ENCODE measurements at regions not wholly inside any gene's neighbourhood (a gene's known extent, or its start where the extent isn't known, plus 50 kb on each side); places are given as distances from the start of the nearest gene placed in this dataset.

DNA sequence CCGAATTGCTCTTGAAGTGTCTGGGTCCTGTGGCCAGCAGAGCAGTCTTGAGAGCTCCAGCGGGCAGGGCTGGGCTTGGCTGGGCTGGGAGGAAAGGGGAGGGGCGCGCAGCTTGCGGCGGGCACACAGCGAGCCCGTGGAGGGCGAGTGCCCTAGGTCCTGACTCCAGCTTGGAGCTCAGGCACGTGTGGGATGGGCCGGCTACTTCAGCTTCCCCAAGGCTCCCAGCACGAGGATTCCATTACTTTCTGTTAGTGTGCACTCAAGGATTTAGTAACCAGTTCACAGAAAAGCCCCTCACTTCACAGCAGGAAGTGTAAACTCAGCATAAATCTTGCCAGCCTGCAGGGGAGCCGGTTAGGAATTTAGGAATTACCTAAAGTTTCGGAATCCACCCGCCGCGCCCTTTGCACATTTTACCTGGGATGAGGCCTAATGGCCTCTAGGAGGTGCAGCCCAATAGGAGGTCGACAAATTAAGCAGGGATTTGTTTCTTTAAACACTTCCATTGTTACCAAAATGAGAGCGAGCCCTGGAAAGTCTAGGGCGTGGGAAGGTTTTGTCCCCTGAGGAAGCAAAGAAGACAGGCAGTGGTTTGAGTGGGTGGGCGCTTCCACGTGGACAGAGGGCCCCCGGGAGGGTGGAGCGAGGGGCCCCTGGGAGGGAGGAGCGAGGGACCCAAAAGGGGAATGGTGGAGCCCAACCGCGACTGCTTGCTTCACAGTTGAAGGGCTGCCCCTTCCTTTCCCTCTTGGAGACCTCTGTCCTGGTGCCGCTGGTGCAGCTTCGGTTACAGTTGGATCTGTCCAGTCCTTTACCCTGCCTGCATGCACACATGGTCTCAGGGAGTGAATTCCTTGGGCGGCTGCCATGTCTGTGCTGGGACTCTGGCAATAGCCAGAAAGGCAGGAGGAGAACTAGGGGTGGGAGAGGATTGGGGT is 93.3 kb downstream of the CTAGE1 start:
- H3K4me3 ChIP-seq: no peak overlapping the region

GRCh38 chr18:22322243-22322691 is 95.4 kb downstream of the CTAGE1 start:
- TF ChIP-seq CTCF (IDR thresholded peaks at IDR 0.05) (no peak), POLR2A (IDR thresholded peaks at IDR 0.05) (no peak), POLR2AphosphoS5 (IDR thresholded peaks at IDR 0.05) (no peak)
- H3K27ac ChIP-seq: no peak overlapping the region

More for the DNA sequence above, 93.3 kb downstream of the CTAGE1 start:
- H3K9me3 ChIP-seq: no peaks in the 10 kb centered on the region
- no peaks in the 10 kb centered on the region for H3K36me3 ChIP-seq
- H3K27me3 ChIP-seq (replicated peaks; ENCODE audit: insufficient read depth): no peaks in the 10 kb centered on the region
- intact Hi-C loops (cut with DNase I): no loop called here
- H3K4me1 ChIP-seq (replicated peaks): no peaks in the 10 kb centered on the region
- DNase-seq (ENCODE audit: low spot score): no peak
- 26% methylated on average over 30 of the region's 30 CpGs for WGBS
- H3K27ac ChIP-seq: no peak overlapping the region
- TF ChIP-seq POLR2AphosphoS5 (IDR thresholded peaks at IDR 0.05): no peak
- TF ChIP-seq POLR2A (IDR thresholded peaks at IDR 0.05): no peak
- TF ChIP-seq CTCF (IDR thresholded peaks at IDR 0.05): no peak

GRCh38 chr18:22320771-22321170 is 96.9 kb downstream of the CTAGE1 start:
- Histone ChIP-seq H3K27me3 (replicated peaks; ENCODE audit: insufficient read depth) (no peaks in the 10 kb centered on the region), H3K27ac (no peak overlapping the region), H3K36me3 (no peaks in the 10 kb centered on the region), H3K4me3 (no peak overlapping the region), H3K9me3 (no peaks in the 10 kb centered on the region), H3K4me1 (replicated peaks) (no peaks in the 10 kb centered on the region)
- TF ChIP-seq CTCF (IDR thresholded peaks at IDR 0.05) (no peak), POLR2A (IDR thresholded peaks at IDR 0.05) (no peak), POLR2AphosphoS5 (IDR thresholded peaks at IDR 0.05) (no peak)
- 88% methylated on average over 3 of the region's 3 CpGs for WGBS
- intact Hi-C loops (cut with DNase I): no loop called here
- no peak for DNase-seq (ENCODE audit: low spot score)

More at GRCh38 chr18:22322243-22322691, 95.4 kb downstream of the CTAGE1 start:
- 71% methylated on average over 7 of the region's 7 CpGs for WGBS
- H3K4me3 ChIP-seq: no peak overlapping the region
- no peaks in the 10 kb centered on the region for H3K27me3 ChIP-seq (replicated peaks; ENCODE audit: insufficient read depth)
- no peaks in the 10 kb centered on the region for H3K4me1 ChIP-seq (replicated peaks)
- intact Hi-C loops (cut with DNase I): no loop called here
- no peaks in the 10 kb centered on the region for H3K9me3 ChIP-seq
- H3K36me3 ChIP-seq: no peaks in the 10 kb centered on the region
- DNase-seq (ENCODE audit: low spot score): no peak

DNA sequence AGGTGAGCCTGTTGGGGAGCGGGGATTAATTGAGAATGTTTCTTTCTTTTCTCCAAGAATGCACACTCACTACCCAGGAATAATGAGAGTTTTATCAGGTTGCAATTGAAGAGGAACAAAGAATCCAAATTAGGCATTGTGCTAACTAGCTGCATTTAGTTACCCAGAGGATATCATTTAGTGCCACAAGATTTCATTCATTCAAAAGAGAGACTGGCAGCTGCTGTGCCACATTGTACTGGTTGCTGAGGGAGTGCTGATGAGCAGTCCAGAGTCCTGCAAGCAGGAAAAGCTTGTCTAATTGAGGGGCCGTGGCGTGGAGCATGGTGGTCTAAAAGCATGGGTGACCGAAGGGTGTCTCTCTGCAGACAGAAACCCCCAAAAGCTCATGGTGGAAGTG is 97.6 kb downstream of the CTAGE1 start:
- WGBS: 83% methylated on average over 4 of the region's 4 CpGs
- no peak overlapping the region for H3K4me3 ChIP-seq
- intact Hi-C loops (cut with DNase I): no loop called here
- no peaks in the 10 kb centered on the region for H3K36me3 ChIP-seq
- TF ChIP-seq POLR2AphosphoS5 (IDR thresholded peaks at IDR 0.05) (no peak), CTCF (IDR thresholded peaks at IDR 0.05) (no peak), POLR2A (IDR thresholded peaks at IDR 0.05) (no peak)
- no peaks in the 10 kb centered on the region for H3K9me3 ChIP-seq
- H3K27me3 ChIP-seq (replicated peaks; ENCODE audit: insufficient read depth): no peaks in the 10 kb centered on the region
- no peaks in the 10 kb centered on the region for H3K4me1 ChIP-seq (replicated peaks)
- H3K27ac ChIP-seq: no peak overlapping the region
- DNase-seq (ENCODE audit: low spot score): no peak

Measured in prostate gland (tissue), 2 donors.